ENCODE measurements at regions not wholly inside any gene's neighbourhood (a gene's known extent, or its start where the extent isn't known, plus 50 kb on each side); places are given as distances from the start of the nearest gene placed in this dataset.

GRCh38 chr13:73879346-73880015 is 254.7 kb downstream of the KLF12 start (continued):
- peak; percentile 49; the same call in 1 of the 2 replicates for TF ChIP-seq ZNF18 (tag by site-specific recombination; IDR thresholded peaks at IDR 0.05)

- Histone ChIP-seq H3K4me1 (ENCODE audit: control insufficient read depth, insufficient read depth, low read length) (peaks cover 4% of the 10 kb centered on the region), H3K9me3 (ENCODE audit: control insufficient read depth, insufficient read depth, low read depth, low read length) (no peaks in the 10 kb centered on the region), H3K27ac (ENCODE audit: extremely low read depth, low read depth, low read length) (no peak overlapping the region), H3K4me3 (ENCODE audit: low read depth, low read length) (no peak overlapping the region), H3K36me3 (ENCODE audit: control insufficient read depth in 2 of 2, insufficient read depth in 1 of 2, low read length in 2 of 2) (no peaks in the 10 kb centered on the region)
- ChIA-PET POLR2A (no interaction called here), CTCF (no interaction called here)
- TF ChIP-seq ZFP3 (tag by site-specific recombination; IDR thresholded peaks at IDR 0.05; ENCODE audit: low read depth) (no peak), ZEB2 (tag by site-specific recombination; IDR thresholded peaks at IDR 0.05) (no peak), TRIM28 (IDR thresholded peaks at IDR 0.05; ENCODE audit: borderline replicate concordance, low read length) (peak; percentile 83; the same call in 1 of the 2 replicates), ZNF416 (tag by site-specific recombination; IDR thresholded peaks at IDR 0.05) (no peak), MEIS1 (CRISPR knock-in tag; IDR thresholded peaks at IDR 0.05; ENCODE audit: borderline replicate concordance) (no peak), ZNF560 (tag by site-specific recombination; IDR thresholded peaks at IDR 0.05; ENCODE audit: borderline replicate concordance) (no peak), SETDB1 (IDR thresholded peaks at IDR 0.05; ENCODE audit: insufficient read length, low read length) (peak; percentile 88)
These were observed 256.8 kb downstream of the KLF12 start for GRCh38 chr13:73877399-73877798.

- Histone ChIP-seq H3K9me3 (ENCODE audit: control insufficient read depth, insufficient read depth, low read depth, low read length) (no peaks in the 10 kb centered on the region), H3K4me1 (ENCODE audit: control insufficient read depth, insufficient read depth, low read length) (peaks cover 4% of the 10 kb centered on the region), H3K27ac (ENCODE audit: extremely low read depth, low read depth, low read length) (no peak overlapping the region), H3K4me3 (ENCODE audit: low read depth, low read length) (no peak overlapping the region), H3K36me3 (ENCODE audit: control insufficient read depth in 2 of 2, insufficient read depth in 1 of 2, low read length in 2 of 2) (no peaks in the 10 kb centered on the region)
- ChIA-PET CTCF (interaction anchor here (0.7 kb wide), 1 partner anchor 14 kb away, joined by 3 read pairs; no protein-coding TSS in a partner anchor), POLR2A (no interaction called here)
- TF ChIP-seq ZEB2 (tag by site-specific recombination; IDR thresholded peaks at IDR 0.05) (no peak), ZNF221 (tag by site-specific recombination; IDR thresholded peaks at IDR 0.05; ENCODE audit: borderline replicate concordance) (no peak), ZNF48 (tag by site-specific recombination; IDR thresholded peaks at IDR 0.05) (no peak), ZNF658 (tag by site-specific recombination; IDR thresholded peaks at IDR 0.05) (no peak), ZBTB7A (tag by site-specific recombination; IDR thresholded peaks at IDR 0.05; ENCODE audit: low read depth) (no peak), GLI2 (tag by site-specific recombination; IDR thresholded peaks at IDR 0.05; ENCODE audit: borderline replicate concordance, low read depth) (no peak), INSM2 (tag by site-specific recombination; IDR thresholded peaks at IDR 0.05) (no peak), ZNF558 (tag by site-specific recombination; IDR thresholded peaks at IDR 0.05) (no peak), ZNF2 (tag by site-specific recombination; IDR thresholded peaks at IDR 0.05) (no peak), ZNF654 (tag by site-specific recombination; IDR thresholded peaks at IDR 0.05; ENCODE audit: low read depth) (no peak), ZNF677 (tag by site-specific recombination; IDR thresholded peaks at IDR 0.05) (no peak), ZNF23 (tag by site-specific recombination; IDR thresholded peaks at IDR 0.05; ENCODE audit: borderline replicate concordance) (no peak), ZNF449 (tag by site-specific recombination; IDR thresholded peaks at IDR 0.05) (no peak), SALL2 (tag by site-specific recombination; IDR thresholded peaks at IDR 0.05; ENCODE audit: borderline replicate concordance) (no peak), ZNF513 (tag by site-specific recombination; IDR thresholded peaks at IDR 0.05) (no peak), ZBTB11 (tag by site-specific recombination; conservative IDR thresholded peaks at IDR 0.05; ENCODE audit: low read depth) (no peak), ZNF610 (tag by site-specific recombination; IDR thresholded peaks at IDR 0.05; ENCODE audit: borderline replicate concordance) (no peak)
These were observed 257.9 kb downstream of the KLF12 start for GRCh38 chr13:73876323-73876722.

All from HEK293 (cell line).